ENCODE measurements at regions not wholly inside any gene's neighbourhood (a gene's known extent, or its start where the extent isn't known, plus 50 kb on each side); places are given as distances from the start of the nearest gene placed in this dataset.

GRCh38 chr13:80428349-80429096 is 87.6 kb upstream of the SPRY2 start:
- H4K20me1 ChIP-seq (ENCODE audit: insufficient read depth), result no peaks in the 10 kb centered on the region
- no peaks in the 10 kb centered on the region for H3K79me2 ChIP-seq (replicated peaks; ENCODE audit: insufficient read depth, low read length)
- no peak overlapping the region for H2AFZ ChIP-seq (ENCODE audit: low read depth, low read length)
- no peak overlapping the region for H3K27ac ChIP-seq (ENCODE audit: low read length)
- no peak overlapping the region for H3K9ac ChIP-seq (ENCODE audit: low read length)
- no peaks in the 10 kb centered on the region for H3F3A ChIP-seq (ENCODE audit: insufficient read depth, low read length, poor library complexity, severe bottlenecking)
- H3K4me3 ChIP-seq (ENCODE audit: low read length), result no peak overlapping the region
- H3K4me2 ChIP-seq (ENCODE audit: low read length), result no peak overlapping the region
- peaks cover 9% of the 10 kb centered on the region for H3K9me3 ChIP-seq (ENCODE audit: low read length)
- H3K36me3 ChIP-seq (ENCODE audit: insufficient read depth, low read length), result no peaks in the 10 kb centered on the region
- TF ChIP-seq CTCF (IDR thresholded peaks at IDR 0.05; ENCODE audit: poor library complexity, severe bottlenecking), result no peak
- no peaks in the 10 kb centered on the region for H3K27me3 ChIP-seq (ENCODE audit: insufficient read depth, low read depth, low read length)
- H3K9me2 ChIP-seq (ENCODE audit: insufficient read depth, low read length), result no peaks in the 10 kb centered on the region

GRCh38 chr13:80419416-80419815 is 78.5 kb upstream of the SPRY2 start:
- no peak for TF ChIP-seq TAF1 (IDR thresholded peaks at IDR 0.05; ENCODE audit: low read depth)
- TF ChIP-seq MXI1 (conservative IDR thresholded peaks at IDR 0.05; ENCODE audit: poor library complexity, severe bottlenecking), result no peak
- no peak for TF ChIP-seq REST (IDR thresholded peaks at IDR 0.05; ENCODE audit: borderline replicate concordance)
- no peak for TF ChIP-seq EZH2 (IDR thresholded peaks at IDR 0.05; ENCODE audit: borderline replicate concordance, insufficient read depth, low read length, poor library complexity, severe bottlenecking)
- TF ChIP-seq CTCF (IDR thresholded peaks at IDR 0.05; ENCODE audit: poor library complexity, severe bottlenecking), result no peak
- no peak for TF ChIP-seq EP300 (conservative IDR thresholded peaks at IDR 0.05; ENCODE audit: poor library complexity, severe bottlenecking)
- Histone ChIP-seq H3K79me2 (replicated peaks; ENCODE audit: insufficient read depth, low read length) (no peaks in the 10 kb centered on the region), H3K27me3 (ENCODE audit: insufficient read depth, low read depth, low read length) (no peaks in the 10 kb centered on the region), H3K4me3 (ENCODE audit: low read length) (no peak overlapping the region), H2AFZ (ENCODE audit: low read depth, low read length) (no peak overlapping the region), H3K9ac (ENCODE audit: low read length) (no peak overlapping the region), H3K4me2 (ENCODE audit: low read length) (no peak overlapping the region), H3K9me2 (ENCODE audit: insufficient read depth, low read length) (no peaks in the 10 kb centered on the region), H3F3A (ENCODE audit: insufficient read depth, low read length, poor library complexity, severe bottlenecking) (no peaks in the 10 kb centered on the region), H3K36me3 (ENCODE audit: insufficient read depth, low read length) (no peaks in the 10 kb centered on the region), H4K20me1 (ENCODE audit: insufficient read depth) (no peaks in the 10 kb centered on the region), H3K9me3 (ENCODE audit: low read length) (peaks cover 8% of the 10 kb centered on the region), H3K27ac (ENCODE audit: low read length) (no peak overlapping the region)
